ENCODE measurements at regions not wholly inside any gene's neighbourhood (a gene's known extent, or its start where the extent isn't known, plus 50 kb on each side); places are given as distances from the start of the nearest gene placed in this dataset.
"Not testable (repeated sequence)": the region's sequence is repeated elsewhere in the genome, so short reads cannot be mapped to it uniquely, and the experiment has no call there.

- no peak for TF ChIP-seq CTCF (IDR thresholded peaks at IDR 0.05)
- Histone ChIP-seq H3K4me3 (no peak overlapping the region), H3K27ac (no peak overlapping the region)
- DNase-seq (ENCODE audit: low spot score), result no peak
Observed at GRCh38 chr6:99668036-99668705, 61.5 kb downstream of the PRDM13 start.

GRCh38 chr6:99689916-99690685, 83.5 kb downstream of the PRDM13 start:
- no peak for DNase-seq (ENCODE audit: low spot score)
- TF ChIP-seq CTCF (IDR thresholded peaks at IDR 0.05), result no peak
- H3K4me3 ChIP-seq, result no peak overlapping the region
- no peak overlapping the region for H3K27ac ChIP-seq

- not testable (repeated sequence) for H3K4me3 ChIP-seq; H3K27ac ChIP-seq; DNase-seq (ENCODE audit: low spot score)
Observed at GRCh38 chr6:99702287-99702686, 95.7 kb downstream of the PRDM13 start.

- TF ChIP-seq CTCF (IDR thresholded peaks at IDR 0.05), result no peak
- Histone ChIP-seq H3K27ac (no peak overlapping the region), H3K4me3 (no peak overlapping the region)
- DNase-seq (ENCODE audit: low spot score), result no peak
Observed at GRCh38 chr6:99709062-99709461, 102.4 kb downstream of the PRDM13 start.

- no peak overlapping the region for H3K4me3 ChIP-seq
- H3K27ac ChIP-seq, result no peak overlapping the region
- TF ChIP-seq CTCF (IDR thresholded peaks at IDR 0.05), result no peak
- no peak for DNase-seq (ENCODE audit: low spot score)
Observed at GRCh38 chr6:99711302-99711701, 104.7 kb downstream of the PRDM13 start.

GRCh38 chr6:99711925-99712324, 105.3 kb downstream of the PRDM13 start:
- Histone ChIP-seq H3K27ac (no peak overlapping the region), H3K4me3 (no peak overlapping the region)
- DNase-seq (ENCODE audit: low spot score), result no peak
- TF ChIP-seq CTCF (IDR thresholded peaks at IDR 0.05), result no peak

GRCh38 chr6:99712519-99712918, 105.9 kb downstream of the PRDM13 start:
- DNase-seq (ENCODE audit: low spot score), result no peak
- no peak overlapping the region for H3K4me3 ChIP-seq
- H3K27ac ChIP-seq, result no peak overlapping the region
- TF ChIP-seq CTCF (IDR thresholded peaks at IDR 0.05), result no peak

GRCh38 chr6:99722043-99722442, 115.4 kb downstream of the PRDM13 start:
- not testable (repeated sequence) for DNase-seq (ENCODE audit: low spot score); H3K4me3 ChIP-seq; H3K27ac ChIP-seq

GRCh38 chr6:99730237-99730636, 123.6 kb downstream of the PRDM13 start:
- H3K27ac ChIP-seq; H3K4me3 ChIP-seq; DNase-seq (ENCODE audit: low spot score): not testable (repeated sequence)

All from coronary artery (tissue), 2 donors.